ES-I3 (cell line): ENCODE measurements at regions not wholly inside any gene's neighbourhood (a gene's known extent, or its start where the extent isn't known, plus 50 kb on each side); places are given as distances from the start of the nearest gene placed in this dataset.
"Not testable (repeated sequence)": the region's sequence is repeated elsewhere in the genome, so short reads cannot be mapped to it uniquely, and the experiment has no call there.

Source experiments
- H3K36me3 ChIP-seq: 2 replicates; pipeline ENCODE4 v1.6.1; 2013; ENCODE audit warnings: mild to moderate bottlenecking, low read length, control low read depth, moderate library complexity; ENCODE audit not compliant: insufficient read depth
- H3K4me1 ChIP-seq: 2 replicates; pipeline ENCODE4 v1.6.1; 2013; ENCODE audit warnings: mild to moderate bottlenecking, control low read depth, low read length; ENCODE audit not compliant: insufficient read depth
- H3K9ac ChIP-seq: 2 replicates; pipeline ENCODE4 v1.6.1; 2013; ENCODE audit warnings: low read depth, mild to moderate bottlenecking, low read length, moderate library complexity
- H3K9me3 ChIP-seq: 2 replicates; pipeline ENCODE4 v1.6.1; 2013; ENCODE audit warnings: mild to moderate bottlenecking, low read length, moderate library complexity; ENCODE audit not compliant: control insufficient read depth, insufficient read depth

DNA sequence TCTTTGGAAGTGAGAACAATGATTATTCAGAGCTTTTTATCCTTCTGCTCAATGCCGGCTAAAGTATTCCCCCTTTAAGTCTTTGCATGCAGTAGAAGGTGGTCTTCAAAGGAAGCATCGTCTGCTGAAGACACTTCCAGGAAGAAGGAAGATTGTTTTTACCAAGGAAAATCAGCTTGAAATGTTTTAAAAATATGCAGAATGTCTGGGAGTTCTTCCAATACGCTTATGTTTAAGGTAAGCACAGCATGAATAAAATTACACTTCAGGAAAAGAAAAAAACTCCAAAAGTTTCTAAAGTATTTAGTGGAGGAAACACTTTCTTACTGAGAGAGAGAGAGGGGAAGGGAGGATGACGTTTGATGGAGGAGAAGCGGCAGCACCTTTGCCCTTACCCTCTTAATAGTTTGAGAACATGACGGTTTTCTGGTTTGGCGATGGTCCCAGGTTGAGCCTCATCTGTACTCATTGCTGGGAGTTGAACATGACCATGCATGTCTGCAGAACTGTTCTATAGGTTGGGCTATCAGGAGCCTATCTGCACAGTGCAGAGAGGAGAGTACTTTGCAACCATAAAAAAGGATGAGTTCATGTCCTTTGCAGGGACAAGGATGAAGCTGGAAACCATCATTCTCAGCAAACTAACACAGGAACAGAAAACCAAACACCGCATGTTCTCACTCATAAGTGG is 338.1 kb downstream of the ACTR3B start:
- Histone ChIP-seq H3K9ac (no peak overlapping the region), H3K9me3 (no peaks in the 10 kb centered on the region), H3K36me3 (no peaks in the 10 kb centered on the region), H3K4me1 (no peaks in the 10 kb centered on the region)

DNA sequence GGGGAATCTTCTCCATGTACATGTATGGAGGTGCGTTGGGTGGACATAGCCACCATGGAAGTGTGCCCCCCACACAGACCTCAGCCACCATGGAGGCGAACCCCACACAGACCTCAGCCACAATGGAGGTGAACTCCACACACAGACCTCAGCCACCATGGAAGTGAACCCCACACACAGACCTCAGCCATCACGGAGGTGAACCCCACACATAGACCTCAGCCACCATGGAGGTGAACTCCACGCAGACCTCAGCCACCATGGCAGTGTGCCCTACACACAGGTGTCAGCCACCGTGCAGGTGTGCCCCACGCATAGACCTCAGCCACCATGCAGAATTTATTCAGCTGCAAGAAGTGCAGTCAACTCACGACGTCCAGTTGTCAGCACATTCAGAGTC is 339.7 kb downstream of the ACTR3B start:
- Histone ChIP-seq H3K9ac (no peak overlapping the region), H3K9me3 (no peaks in the 10 kb centered on the region), H3K36me3 (no peaks in the 10 kb centered on the region), H3K4me1 (no peaks in the 10 kb centered on the region)

DNA sequence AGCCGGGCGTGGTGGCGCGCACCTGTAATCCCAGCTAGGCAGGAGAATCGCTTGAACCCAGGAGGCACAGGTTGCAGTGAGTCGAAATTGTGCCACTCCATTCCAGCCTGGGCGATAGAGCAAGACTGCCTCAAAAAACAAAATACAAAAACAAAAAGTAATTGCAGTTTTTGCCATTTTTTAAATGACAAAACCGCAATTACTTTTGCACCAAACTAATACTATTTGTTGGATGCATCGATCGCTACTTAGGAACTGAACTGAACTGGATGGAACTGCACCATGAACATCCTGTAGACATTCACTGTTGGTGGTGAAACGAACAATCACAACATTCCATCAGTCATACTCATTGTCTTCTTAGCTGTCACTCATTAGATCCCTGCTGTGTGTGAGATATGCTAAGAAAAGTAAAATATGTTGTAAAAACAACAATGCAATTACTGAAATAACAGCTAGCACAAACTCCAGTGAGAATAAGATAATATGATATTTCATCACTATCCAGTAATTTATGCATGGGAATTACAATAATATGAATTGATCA is 341.2 kb downstream of the ACTR3B start:
- Histone ChIP-seq H3K9ac (no peak overlapping the region), H3K36me3 (no peaks in the 10 kb centered on the region), H3K9me3 (no peaks in the 10 kb centered on the region), H3K4me1 (no peaks in the 10 kb centered on the region)

DNA sequence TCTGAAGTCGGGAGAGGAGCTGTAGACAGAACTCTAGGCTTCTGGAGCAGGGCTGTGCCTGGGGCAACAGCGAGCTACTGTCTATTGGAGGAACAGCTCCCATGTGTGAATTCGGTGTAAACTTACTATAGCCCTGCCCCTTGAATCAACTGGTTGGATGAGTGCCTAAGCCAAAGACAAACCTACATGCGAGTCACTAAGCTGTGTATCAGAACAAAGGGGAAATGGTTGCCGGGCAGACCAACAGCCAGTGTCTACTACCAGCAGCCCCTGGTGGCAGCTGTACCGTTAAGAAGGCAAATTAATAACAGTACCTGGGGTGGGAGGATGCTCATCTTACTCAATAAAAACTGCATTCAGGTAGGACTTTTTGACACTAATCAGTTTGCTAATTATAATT is 343.6 kb downstream of the ACTR3B start:
- H3K9ac ChIP-seq, result no peak overlapping the region
- no peaks in the 10 kb centered on the region for H3K9me3 ChIP-seq
- no peaks in the 10 kb centered on the region for H3K36me3 ChIP-seq
- no peaks in the 10 kb centered on the region for H3K4me1 ChIP-seq

DNA sequence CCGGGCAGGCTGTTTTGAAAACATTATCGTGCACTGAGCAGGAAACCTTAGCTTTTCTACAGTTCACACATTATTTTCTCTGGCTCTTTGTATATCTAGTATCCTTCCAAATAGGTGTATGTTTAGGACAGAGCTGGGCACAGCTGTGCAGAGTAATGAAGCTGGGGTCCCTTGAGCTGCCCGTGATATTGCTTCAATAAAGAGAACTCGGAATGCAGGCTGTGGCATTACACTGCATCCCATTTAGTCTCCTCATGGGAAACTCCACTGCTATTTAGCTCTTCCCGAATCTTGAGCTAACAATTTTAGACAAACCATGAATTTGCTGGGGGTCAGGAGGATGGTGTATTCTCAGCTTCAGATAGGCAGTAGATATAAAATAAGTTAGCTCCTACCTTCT is 348.3 kb downstream of the ACTR3B start:
- no peak overlapping the region for H3K9ac ChIP-seq
- H3K4me1 ChIP-seq, result no peaks in the 10 kb centered on the region
- H3K9me3 ChIP-seq, result no peaks in the 10 kb centered on the region
- H3K36me3 ChIP-seq, result no peaks in the 10 kb centered on the region

DNA sequence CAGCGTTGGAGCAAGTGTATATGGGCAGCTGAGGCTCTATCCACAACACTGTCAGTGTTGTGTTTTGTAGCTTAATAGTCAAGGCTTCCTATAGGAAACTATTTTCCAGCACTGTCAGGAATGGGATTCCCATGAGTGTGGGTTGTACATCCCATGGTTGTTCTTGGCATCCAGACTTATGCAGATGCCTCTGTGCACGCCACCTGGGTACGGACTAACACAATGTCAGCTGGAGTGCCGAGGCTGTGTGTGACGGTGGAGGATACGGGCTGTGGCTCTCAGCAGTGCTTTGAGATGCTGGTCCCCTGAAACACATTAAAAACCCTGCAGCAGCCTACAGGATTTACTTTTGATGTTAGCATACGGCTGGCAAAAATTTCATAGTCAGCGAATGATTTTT is 350.0 kb downstream of the ACTR3B start:
- Histone ChIP-seq H3K9ac (no peak overlapping the region), H3K36me3 (no peaks in the 10 kb centered on the region), H3K9me3 (no peaks in the 10 kb centered on the region), H3K4me1 (no peaks in the 10 kb centered on the region)

DNA sequence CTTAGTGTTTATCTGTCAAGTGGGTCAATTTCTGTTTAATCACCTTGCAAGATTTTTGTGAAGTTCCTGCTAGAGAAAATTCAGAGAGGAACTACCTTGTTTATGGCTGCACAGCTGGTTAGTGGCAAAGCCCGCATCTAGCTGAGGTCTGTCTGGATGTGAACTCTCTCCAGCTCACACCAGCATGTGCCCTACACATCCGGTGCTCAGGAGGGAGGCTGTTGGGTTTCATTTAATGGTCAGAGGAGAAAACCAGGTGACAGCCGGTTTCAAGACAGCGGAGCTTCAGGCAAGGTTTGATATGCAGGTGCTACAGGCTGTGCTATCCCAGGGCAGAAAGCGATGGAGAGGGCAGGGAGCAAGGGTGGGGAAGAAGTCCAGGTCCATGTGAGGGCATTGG is 351.1 kb downstream of the ACTR3B start:
- no peak overlapping the region for H3K9ac ChIP-seq
- no peaks in the 10 kb centered on the region for H3K9me3 ChIP-seq
- no peaks in the 10 kb centered on the region for H3K4me1 ChIP-seq
- no peaks in the 10 kb centered on the region for H3K36me3 ChIP-seq

DNA sequence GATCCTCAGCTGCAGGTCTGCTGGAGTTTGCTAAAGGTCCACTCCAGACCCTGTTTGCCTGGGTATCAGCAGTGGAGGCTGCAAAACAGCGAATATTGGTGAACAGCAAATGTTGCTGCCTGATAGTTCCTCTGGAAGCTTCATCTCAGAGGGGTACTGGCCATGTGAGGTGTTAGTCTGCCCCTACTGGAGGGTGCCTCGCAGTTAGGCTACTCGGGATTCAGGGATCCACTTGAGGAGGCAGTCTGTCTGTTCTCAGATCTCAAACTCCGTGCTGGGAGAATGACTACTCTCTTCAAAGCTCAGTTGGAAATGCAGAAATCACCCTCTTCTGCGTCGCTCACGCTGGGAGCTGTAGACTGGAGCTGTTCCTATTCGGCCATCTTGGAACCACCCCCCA is 362.7 kb downstream of the ACTR3B start:
- H3K9me3 ChIP-seq, H3K4me1 ChIP-seq, H3K9ac ChIP-seq, H3K36me3 ChIP-seq: not testable (repeated sequence)

DNA sequence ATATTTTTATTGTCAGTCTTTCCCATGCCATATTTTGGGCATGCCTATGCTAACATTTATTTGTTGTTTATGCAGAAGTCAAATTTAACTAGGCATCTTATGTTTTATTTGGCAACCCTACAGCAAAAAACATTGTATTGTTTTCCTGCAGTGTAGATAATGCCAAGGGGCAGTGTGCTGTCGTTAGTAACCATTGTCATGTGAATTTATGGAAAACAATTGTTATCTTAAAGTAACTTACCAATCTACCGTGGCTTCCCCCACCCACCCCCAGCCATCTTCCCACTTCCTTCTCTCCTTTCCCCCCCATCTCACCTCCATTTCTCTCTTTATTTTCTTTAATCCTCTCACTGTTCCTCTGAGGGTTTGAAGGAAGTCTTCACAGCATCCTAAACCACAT is 370.5 kb downstream of the ACTR3B start:
- no peaks in the 10 kb centered on the region for H3K36me3 ChIP-seq
- H3K9me3 ChIP-seq, result peaks cover 3% of the 10 kb centered on the region; the same call in 1 of the 2 replicates
- no peak overlapping the region for H3K9ac ChIP-seq
- H3K4me1 ChIP-seq, result no peaks in the 10 kb centered on the region

DNA sequence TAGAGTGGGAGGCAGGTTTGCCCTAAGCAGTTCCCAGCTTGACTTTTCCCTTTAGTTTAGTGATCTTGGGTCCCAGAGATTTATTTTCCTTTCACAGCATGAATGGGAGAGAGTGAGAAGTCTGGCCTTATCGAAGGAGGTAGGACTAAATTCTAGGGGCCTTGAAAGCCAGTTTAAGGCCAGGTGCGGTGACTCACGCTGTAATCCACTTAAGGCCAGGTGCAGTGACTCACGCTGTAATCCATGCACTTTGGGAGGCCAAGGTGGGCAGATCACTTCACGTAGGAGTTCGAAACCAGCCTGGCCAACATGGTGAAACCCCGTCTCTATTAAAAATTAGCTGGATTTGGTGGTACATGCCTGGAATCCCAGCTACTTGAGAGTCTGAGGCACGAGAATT is 392.2 kb downstream of the ACTR3B start:
- Histone ChIP-seq H3K36me3 (no peaks in the 10 kb centered on the region), H3K9ac (no peak overlapping the region), H3K9me3 (no peaks in the 10 kb centered on the region), H3K4me1 (no peaks in the 10 kb centered on the region)

DNA sequence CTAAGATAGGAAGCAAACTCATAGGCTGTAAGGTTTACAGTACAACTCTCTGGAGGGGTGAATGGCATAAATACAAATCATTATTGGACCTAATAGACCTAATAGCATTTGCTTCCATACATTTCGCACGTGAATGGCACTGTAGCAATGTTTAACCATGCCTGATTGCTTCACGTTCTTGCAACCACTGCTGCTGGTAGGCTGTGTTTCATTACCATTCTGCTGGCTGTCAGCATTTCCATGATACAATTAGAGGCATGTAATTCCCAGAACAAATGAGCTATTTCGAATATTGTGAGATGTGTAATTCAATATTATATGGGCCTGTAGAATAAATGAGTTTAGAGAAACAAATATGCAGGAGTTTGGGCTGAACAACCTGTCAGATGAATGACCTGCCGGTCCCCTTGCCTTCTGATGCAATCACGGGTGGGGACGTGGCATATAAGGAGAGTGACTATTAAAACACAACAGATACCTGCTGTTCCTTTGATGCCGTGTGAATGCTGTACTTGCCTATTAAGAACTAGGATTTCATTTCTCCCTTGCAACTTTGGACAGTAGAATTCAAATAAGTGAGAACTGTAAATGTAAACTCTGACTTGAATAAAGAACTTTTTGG is 393.4 kb downstream of the ACTR3B start:
- Histone ChIP-seq H3K36me3 (no peaks in the 10 kb centered on the region), H3K9ac (no peak overlapping the region), H3K4me1 (0 out of 2 replicates have a peak, but pooled peaks cover 3% of the 10 kb centered on the region), H3K9me3 (no peaks in the 10 kb centered on the region)

DNA sequence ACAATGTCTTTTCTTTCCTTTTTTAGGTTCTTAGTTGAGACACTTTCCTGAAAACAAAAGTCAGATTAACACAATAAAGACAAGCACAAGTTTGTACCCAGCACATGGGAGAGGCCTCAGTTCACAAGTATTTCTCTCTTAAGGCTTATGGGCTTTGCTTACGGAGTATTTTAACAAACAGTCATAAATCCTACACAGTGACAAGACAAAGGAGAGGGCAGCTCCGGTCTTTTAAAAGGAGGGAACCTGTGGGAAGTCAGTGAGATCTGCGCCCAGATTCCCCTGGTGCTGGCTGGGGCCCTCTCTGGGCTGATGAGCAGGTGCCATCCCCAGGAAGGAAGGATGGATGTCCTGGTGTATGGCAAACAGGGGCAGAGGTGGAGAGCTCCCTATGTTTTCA is 398.6 kb downstream of the ACTR3B start:
- Histone ChIP-seq H3K9me3 (no peaks in the 10 kb centered on the region), H3K9ac (no peak overlapping the region), H3K36me3 (no peaks in the 10 kb centered on the region), H3K4me1 (0 out of 2 replicates have a peak, but pooled peaks cover 3% of the 10 kb centered on the region)

DNA sequence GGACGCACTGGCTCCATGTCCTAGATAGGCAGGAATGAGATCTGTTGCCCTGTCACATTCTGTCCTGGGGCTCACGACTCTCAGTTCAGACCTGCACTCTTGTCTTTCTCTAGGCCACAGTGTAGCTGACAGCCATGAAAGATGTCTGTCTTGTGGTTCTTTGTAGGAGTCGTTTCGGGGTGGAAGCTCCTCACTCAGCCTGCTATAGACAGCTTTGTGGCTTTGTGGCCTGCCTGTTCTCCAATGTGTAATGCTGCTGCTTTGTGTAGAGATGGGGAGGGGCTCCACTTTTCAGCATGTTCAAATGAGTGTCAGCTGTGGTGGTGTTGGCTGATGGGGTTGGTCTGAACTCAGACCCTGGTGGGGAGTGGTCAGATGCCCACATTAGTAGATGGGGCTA is 410.7 kb downstream of the ACTR3B start:
- Histone ChIP-seq H3K9ac (no peak overlapping the region), H3K4me1 (no peaks in the 10 kb centered on the region), H3K9me3 (no peaks in the 10 kb centered on the region), H3K36me3 (no peaks in the 10 kb centered on the region)

DNA sequence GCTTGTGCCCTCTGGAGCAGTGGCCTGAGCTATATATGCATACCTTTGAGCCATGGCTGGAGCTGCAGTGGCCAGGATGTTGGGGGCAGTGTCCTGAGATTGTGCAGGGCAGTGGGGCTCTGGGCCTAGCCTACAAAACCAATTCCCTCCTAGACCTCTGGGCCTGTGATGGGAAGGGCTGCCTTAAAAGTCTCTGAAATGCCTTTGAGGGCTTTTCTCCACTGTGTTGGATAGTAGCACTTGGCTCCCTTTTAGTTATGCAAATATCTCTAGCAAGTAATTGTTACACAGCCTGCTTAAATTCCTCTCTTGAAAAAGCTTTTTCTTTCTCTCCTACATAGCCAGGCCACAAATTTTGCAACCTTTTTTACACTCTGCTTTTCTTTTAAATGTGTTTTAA is 426.4 kb downstream of the ACTR3B start:
- Histone ChIP-seq H3K9me3 (no peaks in the 10 kb centered on the region; the same call in 1 of the 2 replicates), H3K36me3 (no peaks in the 10 kb centered on the region), H3K9ac (no peak overlapping the region), H3K4me1 (no peaks in the 10 kb centered on the region)

DNA sequence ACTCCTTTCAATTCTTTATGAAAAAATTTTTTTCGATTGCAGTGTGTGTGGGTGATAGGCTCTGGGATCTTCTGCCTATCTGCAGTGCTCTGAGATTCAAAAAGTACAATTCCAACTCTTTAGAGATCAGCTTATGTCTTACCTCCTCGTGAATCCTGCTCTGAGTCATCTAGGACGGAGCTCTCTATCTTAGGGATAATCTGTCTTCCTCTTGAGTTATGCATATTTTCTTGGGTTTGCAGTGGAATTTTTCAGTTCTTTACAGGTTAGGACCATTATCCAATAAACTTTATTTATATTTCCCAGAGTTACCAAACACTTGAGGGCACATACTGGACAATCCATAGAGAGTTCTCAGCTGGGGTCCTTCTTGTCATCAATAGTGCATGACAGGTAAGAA is 428.6 kb downstream of the ACTR3B start:
- Histone ChIP-seq H3K36me3 (no peaks in the 10 kb centered on the region), H3K4me1 (no peaks in the 10 kb centered on the region), H3K9me3 (no peaks in the 10 kb centered on the region; the same call in 1 of the 2 replicates), H3K9ac (no peak overlapping the region)
